Endometrium (tissue), 2 donors: ENCODE measurements at regions not wholly inside any gene's neighbourhood (a gene's known extent, or its start where the extent isn't known, plus 50 kb on each side); places are given as distances from the start of the nearest gene placed in this dataset.
A peak's percentile ranks its signal among the peaks of the same experiment; 100 is the strongest.

ENCODE experiments used
- FAIRE-seq: peaks from 2 replicates; lab custom pipeline; 2012; peaks lifted over from hg19 to GRCh38; lab: Jason Lieb, UNC
- donor health status: control.
- donor health status: control.

DNA sequence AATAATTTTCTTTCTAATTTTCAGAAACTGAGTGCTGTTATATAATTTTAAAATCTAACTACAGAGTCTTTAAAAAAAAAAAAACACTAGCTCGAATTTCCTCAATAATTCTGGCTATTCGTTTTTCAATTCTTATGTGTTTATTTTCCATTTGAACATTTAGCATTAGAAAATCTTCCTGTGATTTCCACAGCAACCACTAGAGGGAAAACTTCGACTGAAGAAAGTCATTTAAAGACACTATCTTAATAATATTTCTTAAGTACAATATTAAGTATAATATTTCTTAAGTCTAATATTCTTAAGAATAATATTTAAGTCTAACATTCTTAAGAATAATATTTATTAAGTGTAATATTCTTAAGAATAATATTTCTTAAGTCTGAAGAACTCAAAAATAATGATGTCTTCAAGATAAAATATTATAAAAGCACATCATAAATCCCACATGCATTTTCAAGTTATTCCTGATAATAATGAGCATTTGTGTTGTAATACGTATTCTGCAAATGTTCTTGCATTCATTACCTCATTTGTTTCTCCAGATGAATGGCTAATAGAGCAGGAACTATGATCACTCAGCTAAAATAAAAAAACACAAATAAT, 118.4 kb upstream of the WDR17 start:
- peak; percentile 98 for FAIRE-seq

- FAIRE-seq, result no peak
These were observed 113.8 kb upstream of the WDR17 start for GRCh38 chr4:175951794-175952193.

DNA sequence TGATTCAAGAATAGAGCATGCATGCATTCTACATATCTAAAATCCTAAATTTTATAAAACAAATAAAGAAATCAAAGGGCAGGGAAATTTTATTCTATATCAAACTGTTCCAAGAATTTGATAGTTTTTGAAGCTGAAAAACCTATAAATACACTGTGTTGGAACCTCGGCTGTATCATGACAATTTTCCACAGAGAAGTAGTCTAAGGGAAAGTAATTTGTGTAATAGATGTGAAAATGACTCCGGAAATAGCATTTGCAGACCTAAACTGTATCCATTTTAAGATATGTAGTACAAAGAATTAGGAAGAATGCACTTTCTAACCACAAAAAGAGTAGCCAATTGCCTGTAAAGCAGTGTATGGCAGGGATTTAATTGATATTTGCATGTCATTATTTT, 112.5 kb upstream of the WDR17 start:
- no peak for FAIRE-seq

- no peak for FAIRE-seq
These were observed 111.6 kb upstream of the WDR17 start for GRCh38 chr4:175953960-175954521.

DNA sequence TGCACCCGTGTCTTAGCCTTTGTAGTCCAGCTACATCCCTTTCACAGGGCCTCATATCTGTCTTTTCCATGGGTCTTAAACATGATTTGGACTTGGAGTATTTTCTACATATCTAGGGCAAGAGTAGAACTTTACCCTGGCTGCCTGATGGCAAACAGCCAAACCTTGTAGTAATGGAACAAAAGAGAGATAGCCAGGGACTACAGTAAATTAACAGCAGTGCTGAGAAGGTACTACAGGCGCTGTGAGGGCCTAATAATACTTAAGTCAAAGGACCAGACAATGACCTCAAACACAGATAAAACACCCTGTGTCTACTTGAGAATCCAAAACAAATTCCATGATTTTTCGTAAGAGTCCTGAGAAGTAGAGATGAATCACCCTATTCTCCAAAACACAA, 111.0 kb upstream of the WDR17 start:
- FAIRE-seq, result no peak

DNA sequence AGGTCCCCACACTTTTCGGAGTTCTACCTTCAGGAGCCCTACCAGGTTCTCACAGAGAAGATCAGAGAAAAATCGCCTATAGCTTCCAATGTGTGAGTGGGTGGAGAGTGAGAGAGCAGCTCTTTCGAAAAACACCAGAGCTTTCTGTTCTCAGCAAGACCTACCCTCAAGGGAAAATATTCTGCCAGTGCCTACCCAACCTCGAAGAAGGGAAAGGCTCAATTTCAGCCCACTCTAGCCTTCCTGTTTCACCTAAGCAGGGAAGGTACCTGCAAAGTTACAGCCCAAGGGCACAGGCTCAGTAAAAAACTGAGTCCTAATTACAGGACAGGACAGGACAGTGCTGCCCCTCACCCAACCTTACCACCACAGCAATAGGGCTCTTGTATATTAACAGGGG, 104.0 kb upstream of the WDR17 start:
- no peak for FAIRE-seq

DNA sequence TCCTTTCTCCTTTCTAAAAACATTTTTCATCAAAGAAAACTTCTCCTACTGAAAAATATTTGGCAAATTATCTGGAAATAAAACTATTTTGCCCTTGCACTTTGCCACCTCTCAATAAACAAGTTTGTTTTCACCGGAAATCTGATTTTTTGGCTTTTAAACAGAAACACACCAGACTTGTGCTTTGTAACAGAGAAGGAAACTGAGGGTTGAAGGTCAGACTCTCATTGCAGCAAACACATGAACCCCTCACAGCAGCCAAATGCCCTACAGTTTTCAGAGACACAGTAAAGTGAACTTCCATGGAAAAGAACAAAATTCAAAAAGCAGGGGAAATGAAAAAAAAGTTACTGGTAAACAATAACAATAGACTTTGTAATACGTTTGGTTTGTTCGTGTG, 95.6 kb upstream of the WDR17 start:
- no peak for FAIRE-seq

DNA sequence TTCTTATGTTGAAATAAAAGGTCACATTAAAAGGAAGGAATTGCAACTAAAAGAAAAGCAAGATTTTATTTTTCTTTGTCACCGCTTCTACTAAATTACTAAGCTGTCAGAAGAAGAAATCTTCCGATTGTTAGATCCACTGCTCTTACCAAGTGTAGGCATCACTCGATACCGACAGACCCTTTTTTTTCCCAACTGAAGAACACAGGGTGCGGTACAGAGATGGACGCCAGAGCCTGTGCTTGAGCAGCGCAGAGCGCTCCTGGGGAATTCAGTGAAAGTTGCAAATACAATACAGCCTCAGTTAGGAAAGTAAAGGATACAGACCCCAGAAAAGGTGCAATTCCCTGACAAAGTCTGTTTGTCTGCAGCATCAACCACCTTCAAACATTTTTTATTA, 94.9 kb upstream of the WDR17 start:
- FAIRE-seq, result no peak

DNA sequence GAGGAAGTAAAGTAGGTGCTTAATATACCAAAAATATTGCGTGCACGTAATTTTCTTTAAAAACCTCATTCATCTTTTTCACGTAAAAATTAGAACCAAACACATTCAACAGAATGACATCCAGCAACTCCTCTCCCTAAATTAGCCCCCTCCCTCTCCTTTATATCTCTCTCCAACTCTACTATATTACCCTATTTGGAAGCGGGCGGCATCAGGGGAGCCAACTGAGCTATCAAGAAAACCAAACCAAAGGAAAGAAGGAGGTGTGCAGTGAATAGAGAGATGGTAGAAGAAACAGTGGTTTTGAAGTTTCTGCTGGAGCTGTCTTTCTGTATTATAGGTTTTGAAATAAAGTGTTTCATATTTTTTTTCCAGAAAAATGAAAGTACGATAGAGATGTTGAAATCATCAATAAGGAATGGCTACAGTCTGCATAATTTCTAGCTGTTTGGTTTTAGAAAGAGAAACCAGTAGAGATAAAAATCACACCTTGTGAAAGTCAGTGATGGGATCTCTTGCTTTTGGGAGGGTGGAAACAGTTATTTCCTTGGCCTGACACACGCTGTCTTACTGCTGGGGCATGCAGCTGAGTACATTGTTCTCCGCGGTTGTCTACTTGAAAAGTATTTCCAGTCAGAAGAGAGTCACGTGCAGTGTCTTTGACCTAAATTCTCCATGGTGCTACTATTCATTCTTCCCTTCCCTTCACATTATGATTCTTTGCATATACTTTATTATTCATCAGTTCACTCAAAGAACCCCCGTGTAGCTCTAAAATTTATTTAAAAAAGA, 94.1 kb upstream of the WDR17 start:
- no peak for FAIRE-seq

DNA sequence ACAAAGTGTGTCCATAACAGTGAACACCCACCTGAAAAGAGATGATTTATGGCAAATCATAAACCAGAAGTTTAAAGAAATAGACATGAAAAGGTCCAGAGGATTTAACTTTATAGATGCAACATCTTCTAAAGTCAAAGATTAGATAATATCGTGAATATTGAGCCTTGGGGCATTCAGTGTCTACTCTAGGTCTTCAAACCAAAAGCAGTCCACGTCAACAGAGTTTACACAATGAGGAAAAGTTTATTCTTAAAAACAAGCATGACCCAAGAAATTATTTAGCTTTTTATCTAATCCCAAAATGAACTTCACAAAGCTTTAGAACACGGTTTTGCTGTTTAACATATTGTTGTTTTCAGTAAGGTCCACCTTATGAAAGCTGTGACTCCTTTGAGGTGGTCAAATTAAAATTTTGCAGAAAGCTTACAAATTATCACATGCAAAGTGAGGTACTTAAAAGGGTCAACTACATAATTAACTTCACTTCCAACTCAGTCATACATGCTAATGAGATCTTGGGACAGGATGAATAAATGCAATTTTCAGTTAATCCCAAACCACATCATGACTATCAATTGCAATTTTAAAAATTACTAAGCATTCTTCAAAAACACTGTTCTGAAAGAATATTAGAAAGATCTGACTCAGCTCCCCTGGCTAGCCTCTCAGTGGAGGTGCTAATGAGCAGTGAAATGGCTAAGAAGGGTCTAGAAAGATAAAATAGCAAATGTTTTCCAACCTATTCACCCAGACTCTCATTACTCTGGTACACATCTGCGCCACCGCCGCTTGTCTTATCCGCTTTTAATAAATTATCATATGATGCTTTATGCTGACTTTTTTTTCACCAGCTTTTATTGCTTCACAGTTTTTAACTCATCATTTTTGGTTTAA, 92.4 kb upstream of the WDR17 start:
- FAIRE-seq, result no peak

- no peak for FAIRE-seq
These were observed 82.0 kb upstream of the WDR17 start for GRCh38 chr4:175983636-175984035.

DNA sequence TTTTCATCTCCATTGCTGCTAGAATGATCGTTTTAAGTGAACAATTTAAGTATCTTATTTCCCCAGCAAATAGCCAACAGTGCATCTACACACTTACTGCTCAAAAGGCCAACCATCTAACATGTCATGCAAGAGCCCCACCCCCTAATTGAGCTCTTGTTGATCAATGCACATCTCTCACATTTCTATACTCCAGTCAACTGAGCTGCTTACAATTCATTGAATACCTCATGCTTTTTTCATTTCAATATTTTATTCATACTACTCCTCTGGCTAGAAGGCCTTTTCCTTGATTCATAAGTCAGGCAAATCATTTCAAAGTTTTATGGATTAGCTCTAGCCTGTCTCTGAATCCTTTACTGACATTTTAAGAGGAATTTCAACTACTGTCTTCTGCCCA, 79.0 kb upstream of the WDR17 start:
- no peak for FAIRE-seq

- FAIRE-seq, result no peak
These were observed 77.1 kb upstream of the WDR17 start for GRCh38 chr4:175988511-175988910.

DNA sequence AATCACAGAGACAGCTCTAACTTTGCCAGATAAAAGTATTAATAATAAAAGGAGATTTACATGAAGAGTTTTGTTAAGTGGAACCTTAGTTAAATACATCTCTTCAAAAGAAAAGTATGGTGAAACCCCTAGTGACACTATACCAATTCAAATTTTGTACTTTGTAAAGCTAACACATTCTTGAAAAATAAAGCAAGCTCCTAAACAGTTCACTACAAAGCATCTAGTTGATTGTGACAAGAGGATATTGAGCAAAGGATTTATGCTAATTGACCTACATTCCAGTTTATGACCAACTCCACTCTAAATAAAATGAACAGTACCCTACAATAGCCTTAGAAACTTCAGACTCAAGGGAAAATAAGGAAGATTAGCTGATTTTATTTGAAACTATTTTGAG, 69.4 kb upstream of the WDR17 start:
- FAIRE-seq, result no peak

DNA sequence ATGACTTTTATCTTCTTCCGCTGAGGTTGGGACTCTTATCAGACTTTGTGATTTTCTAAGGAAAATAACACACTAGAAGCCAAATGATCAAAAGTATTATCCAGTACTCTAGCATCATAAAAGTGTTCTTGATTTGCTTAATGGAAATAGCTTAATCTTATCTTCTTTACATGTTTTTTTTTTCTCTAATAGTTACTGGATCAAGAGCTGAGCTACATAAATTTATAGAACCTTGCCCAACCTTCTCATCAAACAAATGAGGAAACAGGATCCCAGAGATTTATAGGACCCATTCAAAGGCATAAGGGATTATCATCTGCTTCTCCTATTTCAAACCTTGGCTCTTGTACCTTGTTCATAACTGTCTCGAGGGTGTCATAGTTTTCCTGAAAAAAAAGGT, 68.3 kb upstream of the WDR17 start:
- no peak for FAIRE-seq

GRCh38 chr4:175998782-175999181, 66.9 kb upstream of the WDR17 start:
- no peak for FAIRE-seq

- FAIRE-seq, result no peak
These were observed 65.7 kb upstream of the WDR17 start for GRCh38 chr4:175999944-176000343.

- no peak for FAIRE-seq
These were observed 64.3 kb upstream of the WDR17 start for GRCh38 chr4:176001151-176002006.

- FAIRE-seq, result no peak
These were observed 63.5 kb upstream of the WDR17 start for GRCh38 chr4:176002007-176002613.

GRCh38 chr4:176005766-176006165, 59.9 kb upstream of the WDR17 start:
- FAIRE-seq, result no peak

- FAIRE-seq, result no peak
These were observed 56.4 kb upstream of the WDR17 start for GRCh38 chr4:176009254-176009653.
